ENCODE measurements at regions not wholly inside any gene's neighbourhood (a gene's known extent, or its start where the extent isn't known, plus 50 kb on each side); places are given as distances from the start of the nearest gene placed in this dataset.

DNA sequence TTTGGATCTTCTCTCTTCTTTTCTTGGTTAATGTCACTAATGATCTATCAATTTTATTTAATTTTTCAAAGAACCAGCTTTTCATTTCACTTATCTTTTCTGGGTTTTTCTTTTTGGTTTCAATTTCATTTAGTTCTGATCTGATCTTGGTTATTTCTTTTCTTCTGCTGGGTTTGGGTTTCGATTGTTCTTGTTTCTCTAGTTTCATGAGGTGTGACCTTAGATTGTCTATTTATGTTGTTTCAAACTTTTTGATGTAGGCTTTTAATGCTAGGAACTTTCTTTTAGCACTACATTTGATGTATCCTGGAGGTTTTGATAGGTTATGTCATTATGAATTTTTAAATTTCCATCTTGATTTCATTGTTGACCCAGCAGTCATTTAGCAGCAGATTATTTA is 142.3 kb downstream of the C11orf87 start:
- DNase-seq (ENCODE audit: low read depth) = no peak
- Histone ChIP-seq H3K4me3 (ENCODE audit: low read depth, low read length) (no peak overlapping the region), H3K36me3 (ENCODE audit: control insufficient read depth, insufficient read depth, low read length) (no peaks in the 10 kb centered on the region), H3K27me3 (ENCODE audit: control insufficient read depth, insufficient read depth, low read length) (no peaks in the 10 kb centered on the region)
- FAIRE-seq = no peak
- TF ChIP-seq, protein P1, sequence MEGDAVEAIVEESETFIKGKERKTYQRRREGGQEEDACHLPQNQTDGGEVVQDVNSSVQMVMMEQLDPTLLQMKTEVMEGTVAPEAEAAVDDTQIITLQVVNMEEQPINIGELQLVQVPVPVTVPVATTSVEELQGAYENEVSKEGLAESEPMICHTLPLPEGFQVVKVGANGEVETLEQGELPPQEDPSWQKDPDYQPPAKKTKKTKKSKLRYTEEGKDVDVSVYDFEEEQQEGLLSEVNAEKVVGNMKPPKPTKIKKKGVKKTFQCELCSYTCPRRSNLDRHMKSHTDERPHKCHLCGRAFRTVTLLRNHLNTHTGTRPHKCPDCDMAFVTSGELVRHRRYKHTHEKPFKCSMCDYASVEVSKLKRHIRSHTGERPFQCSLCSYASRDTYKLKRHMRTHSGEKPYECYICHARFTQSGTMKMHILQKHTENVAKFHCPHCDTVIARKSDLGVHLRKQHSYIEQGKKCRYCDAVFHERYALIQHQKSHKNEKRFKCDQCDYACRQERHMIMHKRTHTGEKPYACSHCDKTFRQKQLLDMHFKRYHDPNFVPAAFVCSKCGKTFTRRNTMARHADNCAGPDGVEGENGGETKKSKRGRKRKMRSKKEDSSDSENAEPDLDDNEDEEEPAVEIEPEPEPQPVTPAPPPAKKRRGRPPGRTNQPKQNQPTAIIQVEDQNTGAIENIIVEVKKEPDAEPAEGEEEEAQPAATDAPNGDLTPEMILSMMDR (IDR thresholded peaks at IDR 0.05; ENCODE audit: insufficient read depth, low read length, severe bottlenecking) = no peak

DNA sequence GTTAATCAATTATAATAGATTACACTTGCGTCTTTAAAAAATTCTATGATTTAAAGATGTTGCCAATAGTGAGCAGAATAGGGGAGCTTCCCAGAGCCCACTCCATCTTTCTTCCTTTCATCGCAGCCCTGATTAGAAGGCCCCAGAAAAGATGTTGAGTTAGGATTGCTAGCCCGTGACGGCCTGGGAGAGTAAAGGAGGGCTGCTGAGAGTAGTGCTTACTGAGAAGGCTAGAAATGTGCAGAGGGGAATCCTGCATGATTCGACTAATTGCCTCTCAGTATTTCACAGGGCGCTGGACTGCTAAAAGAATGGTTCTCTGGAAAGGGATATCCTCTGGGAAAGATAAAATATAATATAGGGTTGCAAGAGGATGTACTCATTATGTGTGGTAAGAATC is 160.5 kb downstream of the C11orf87 start:
- no peaks in the 10 kb centered on the region for H3K27me3 ChIP-seq (ENCODE audit: control insufficient read depth, insufficient read depth, low read length)
- H3K36me3 ChIP-seq (ENCODE audit: control insufficient read depth, insufficient read depth, low read length) = no peaks in the 10 kb centered on the region
- no peak overlapping the region for H3K4me3 ChIP-seq (ENCODE audit: low read depth, low read length)
- no peak for DNase-seq (ENCODE audit: low read depth)
- TF ChIP-seq, protein P1 (IDR thresholded peaks at IDR 0.05; ENCODE audit: insufficient read depth, low read length, severe bottlenecking) = no peak
- FAIRE-seq = no peak

DNA sequence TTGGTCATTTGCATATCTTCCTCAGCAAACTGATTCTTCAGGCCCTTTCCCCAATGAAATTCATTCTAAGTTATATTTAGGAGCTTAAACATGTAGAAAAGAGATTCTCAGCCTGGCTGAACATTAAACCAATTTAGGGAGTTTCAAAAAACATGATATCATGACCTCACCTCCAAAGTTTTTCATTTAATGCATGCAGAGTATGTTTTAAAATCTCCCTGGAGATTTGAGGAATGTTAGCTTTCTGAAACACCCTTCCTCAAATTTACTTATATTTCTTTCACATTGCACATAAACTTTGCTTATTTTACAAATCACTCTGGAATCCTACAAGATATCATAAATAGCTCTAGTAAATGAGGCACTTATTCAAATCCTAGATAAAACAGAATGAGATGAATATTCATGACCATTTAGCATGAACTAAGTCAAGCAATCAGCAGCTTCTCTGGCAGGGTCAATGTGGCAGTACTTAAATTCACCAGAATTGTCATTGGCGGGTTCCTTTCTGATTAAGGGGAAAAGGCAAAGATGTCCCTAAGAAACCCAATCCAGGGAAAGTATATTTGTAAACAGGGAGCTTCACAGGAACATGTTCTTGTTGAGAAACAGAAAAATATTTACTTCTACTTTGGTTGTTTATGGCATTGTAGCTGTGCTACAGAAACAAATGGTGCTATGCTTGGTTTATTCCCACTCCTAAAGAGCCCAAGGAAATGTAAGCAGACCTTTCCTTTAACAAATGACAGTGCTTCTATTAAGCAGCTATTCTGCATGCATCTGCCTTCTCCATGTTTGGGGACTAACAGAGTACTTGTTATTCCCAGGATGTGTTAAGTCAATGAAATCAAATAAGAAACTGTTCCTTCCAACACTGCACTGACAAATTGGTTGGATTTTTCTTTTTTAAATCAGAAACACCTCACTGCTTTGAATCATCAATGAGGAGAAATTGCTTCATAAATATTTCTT is 162.3 kb downstream of the C11orf87 start:
- no peak for DNase-seq (ENCODE audit: low read depth)
- no peak overlapping the region for H3K4me3 ChIP-seq (ENCODE audit: low read depth, low read length)
- no peak for FAIRE-seq
- no peaks in the 10 kb centered on the region for H3K27me3 ChIP-seq (ENCODE audit: control insufficient read depth, insufficient read depth, low read length)
- TF ChIP-seq, protein P1 (IDR thresholded peaks at IDR 0.05; ENCODE audit: insufficient read depth, low read length, severe bottlenecking) = no peak
- no peaks in the 10 kb centered on the region for H3K36me3 ChIP-seq (ENCODE audit: control insufficient read depth, insufficient read depth, low read length)

DNA sequence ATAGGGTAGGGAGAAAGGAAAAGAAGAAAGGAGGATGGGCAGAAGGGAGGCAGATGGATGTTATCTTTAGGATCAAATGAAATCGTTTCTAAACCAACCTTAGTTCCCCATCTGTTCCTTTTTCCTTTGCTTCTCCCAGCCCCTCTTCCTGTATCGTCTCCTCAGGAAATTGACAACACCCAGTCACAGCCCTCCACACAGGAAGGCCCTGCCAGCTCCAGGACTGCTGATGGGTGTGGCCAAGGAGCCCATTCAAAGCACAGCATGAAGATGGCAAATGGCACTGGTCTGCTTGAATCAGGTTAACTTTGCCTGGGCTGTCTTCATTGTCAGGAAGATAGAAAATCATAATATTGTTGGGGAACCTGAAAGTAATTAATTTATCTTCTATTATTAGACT is 164.8 kb downstream of the C11orf87 start:
- DNase-seq (ENCODE audit: low read depth) (no peak), FAIRE-seq (peak; percentile 7)
- TF ChIP-seq, protein P1 (IDR thresholded peaks at IDR 0.05; ENCODE audit: insufficient read depth, low read length, severe bottlenecking) = no peak
- Histone ChIP-seq H3K27me3 (ENCODE audit: control insufficient read depth, insufficient read depth, low read length) (no peaks in the 10 kb centered on the region), H3K36me3 (ENCODE audit: control insufficient read depth, insufficient read depth, low read length) (no peaks in the 10 kb centered on the region), H3K4me3 (ENCODE audit: low read depth, low read length) (no peak overlapping the region)

DNA sequence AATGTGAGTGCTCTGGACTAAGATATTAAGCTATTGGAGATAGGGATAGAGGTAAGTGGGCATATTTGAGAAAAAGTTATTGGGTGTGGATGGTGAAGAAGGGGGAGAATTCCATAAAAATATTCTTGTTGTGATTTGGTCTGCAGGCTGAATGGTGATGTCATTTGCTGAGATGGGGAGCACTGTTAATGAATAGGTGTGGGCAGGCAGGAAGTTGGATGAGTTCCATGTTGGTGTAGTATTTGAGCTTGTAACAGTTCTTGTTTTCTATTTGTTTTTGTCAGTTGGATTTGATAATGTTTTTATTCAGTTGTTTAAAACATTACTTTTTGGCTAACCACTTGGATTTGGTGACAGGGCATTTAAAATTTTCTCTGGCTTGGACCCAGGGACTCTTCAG is 168.8 kb downstream of the C11orf87 start:
- TF ChIP-seq, protein P1 (IDR thresholded peaks at IDR 0.05; ENCODE audit: insufficient read depth, low read length, severe bottlenecking) = no peak
- no peak overlapping the region for H3K4me3 ChIP-seq (ENCODE audit: low read depth, low read length)
- DNase-seq (ENCODE audit: low read depth) = peak; percentile 29
- no peaks in the 10 kb centered on the region for H3K27me3 ChIP-seq (ENCODE audit: control insufficient read depth, insufficient read depth, low read length)
- H3K36me3 ChIP-seq (ENCODE audit: control insufficient read depth, insufficient read depth, low read length) = no peaks in the 10 kb centered on the region
- FAIRE-seq = no peak
